WTC11 (cell line): ENCODE measurements at regions not wholly inside any gene's neighbourhood (a gene's known extent, or its start where the extent isn't known, plus 50 kb on each side); places are given as distances from the start of the nearest gene placed in this dataset.

Experiments used
- ATAC-seq: fragments of 200-7000 bp; cut with Tn5 transposase; 2 replicates; pipeline ENCODE4 v1.10.0; 2021; ENCODE audit warnings: mild to moderate bottlenecking, moderate library complexity
- CTCF ChIA-PET: fragments of 300-600 bp; sonication (Branson Sonifier 250); formaldehyde crosslinking; loops from one replicate; lab custom pipeline; 2021; ENCODE audit warnings: antibody characterized with exemption; lab: Charles Lee
- POLR2A ChIA-PET: fragments of 350-600 bp; sonication (Branson Sonifier 250); formaldehyde crosslinking; loops from one replicate; lab custom pipeline; 2021; ENCODE audit warnings: antibody characterized with exemption; lab: Charles Lee
- DNase-seq: peaks from one replicate; pipeline ENCODE4 v3.0.0; 2021; ENCODE audit warnings: low spot score
- H3K27ac Mint-ChIP-seq: 2 replicates; pipeline ENCODE4 v1.8.0; 2021; ENCODE audit warnings: mixed read lengths
- H3K27me3 Mint-ChIP-seq: 2 replicates; pipeline ENCODE4 v1.8.0; 2021; ENCODE audit warnings: low read depth, mild to moderate bottlenecking, moderate library complexity, mixed read lengths
- H3K36me3 Mint-ChIP-seq: 2 replicates; pipeline ENCODE4 v1.8.0; 2021; ENCODE audit warnings: mixed read lengths
- H3K4me1 Mint-ChIP-seq: 2 replicates; pipeline ENCODE4 v1.8.0; 2022; ENCODE audit warnings: mixed read lengths
- H3K4me3 Mint-ChIP-seq: 2 replicates; pipeline ENCODE4 v1.8.0; 2021; ENCODE audit warnings: mild to moderate bottlenecking, moderate library complexity, mixed read lengths
- H3K9me3 Mint-ChIP-seq: 2 replicates; pipeline ENCODE4 v1.8.0; 2021; ENCODE audit warnings: mixed read lengths
- CBFB ChIP-seq: sonication (generic); formaldehyde crosslinking; IDR thresholded peaks from 2 replicates; pipeline ENCODE4 v1.8.1; 2022; ENCODE audit warnings: mild to moderate bottlenecking, low read depth, missing genetic modification reagents
- ELF4 ChIP-seq: sonication (generic); formaldehyde crosslinking; IDR thresholded peaks from 2 replicates; pipeline ENCODE4 v1.8.1; 2022; ENCODE audit warnings: low read depth, mild to moderate bottlenecking, moderate library complexity, missing genetic modification reagents
- ESRRA ChIP-seq: sonication (generic); formaldehyde crosslinking; IDR thresholded peaks from 2 replicates; pipeline ENCODE4 v1.8.1; 2022; ENCODE audit warnings: mild to moderate bottlenecking, missing genetic modification reagents, borderline replicate concordance
- FOXK1 ChIP-seq: sonication (generic); formaldehyde crosslinking; IDR thresholded peaks from 2 replicates; pipeline ENCODE4 v1.8.0; 2022; ENCODE audit warnings: mild to moderate bottlenecking, moderate library complexity, missing genetic modification reagents
- KAT7 ChIP-seq: sonication (generic); formaldehyde crosslinking; IDR thresholded peaks from 2 replicates; pipeline ENCODE4 v1.8.1; 2023; ENCODE audit warnings: missing genetic modification reagents, mild to moderate bottlenecking, borderline replicate concordance
- MAX ChIP-seq: sonication (generic); formaldehyde crosslinking; IDR thresholded peaks from 2 replicates; pipeline ENCODE4 v1.8.0; 2022; ENCODE audit warnings: mild to moderate bottlenecking, missing genetic modification reagents
- NFATC4 ChIP-seq: fragments of 250-450 bp; sonication (Bioruptor Pico); IDR thresholded peaks from 2 replicates; pipeline ENCODE4 v1.9.0; 2021; ENCODE audit warnings: mild to moderate bottlenecking
- OVOL2 ChIP-seq: fragments of 250-450 bp; sonication (Bioruptor Pico); IDR thresholded peaks from 2 replicates; pipeline ENCODE4 v1.9.0; 2021; ENCODE audit warnings: mild to moderate bottlenecking, borderline replicate concordance
- PREB ChIP-seq: sonication (generic); formaldehyde crosslinking; IDR thresholded peaks from 2 replicates; pipeline ENCODE4 v1.8.1; 2022; ENCODE audit warnings: mild to moderate bottlenecking, missing genetic modification reagents, moderate library complexity, borderline replicate concordance
- PRRX2 ChIP-seq: fragments of 250-450 bp; sonication (Bioruptor Pico); IDR thresholded peaks from 2 replicates; pipeline ENCODE4 v1.8.0; 2021; ENCODE audit warnings: mild to moderate bottlenecking
- STAT6 ChIP-seq: sonication (generic); formaldehyde crosslinking; conservative IDR thresholded peaks from 2 replicates; pipeline ENCODE4 v1.8.1; 2023; ENCODE audit warnings: mild to moderate bottlenecking, low read depth, missing genetic modification reagents, moderate library complexity
- USF2 ChIP-seq: sonication (generic); formaldehyde crosslinking; IDR thresholded peaks from 2 replicates; pipeline ENCODE4 v1.8.1; 2023; ENCODE audit warnings: mild to moderate bottlenecking, missing genetic modification reagents, moderate library complexity
- ZNF281 ChIP-seq: sonication (generic); formaldehyde crosslinking; IDR thresholded peaks from 2 replicates; pipeline ENCODE4 v1.8.0; 2023; ENCODE audit warnings: mild to moderate bottlenecking, missing genetic modification reagents
- ZNF396 ChIP-seq: fragments of 250-450 bp; sonication (Bioruptor Pico); IDR thresholded peaks from 2 replicates; pipeline ENCODE4 v1.8.0; 2021; ENCODE audit warnings: mild to moderate bottlenecking, moderate library complexity, borderline replicate concordance
- TF ChIP-seq, protein P1 (sequence below): fragments of 250-450 bp; sonication (Bioruptor Pico); IDR thresholded peaks from 2 replicates; pipeline ENCODE4 v1.8.0; 2021; ENCODE audit warnings: mild to moderate bottlenecking
- TF ChIP-seq, protein P2 (sequence below): sonication (generic); formaldehyde crosslinking; IDR thresholded peaks from 2 replicates; pipeline ENCODE4 v1.8.0; 2022; ENCODE audit warnings: mild to moderate bottlenecking, missing genetic modification reagents
- TF ChIP-seq, protein P3 (sequence below): fragments of 250-450 bp; sonication (Bioruptor Pico); IDR thresholded peaks from 2 replicates; pipeline ENCODE4 v1.9.0; 2021; ENCODE audit warnings: mild to moderate bottlenecking, borderline replicate concordance
- TF ChIP-seq, protein P4 (sequence below): sonication (generic); formaldehyde crosslinking; IDR thresholded peaks from 2 replicates; pipeline ENCODE4 v1.8.1; 2023; ENCODE audit warnings: mild to moderate bottlenecking, missing genetic modification reagents

GRCh38 chr7:108697254-108697653 lies 127.6 kb downstream of the DNAJB9 start:
- Mint-ChIP-seq H3K4me1 (peaks cover 4% of the 10 kb centered on the region), H3K27me3 (no peaks in the 10 kb centered on the region), H3K9me3 (no peaks in the 10 kb centered on the region), H3K4me3 (no peak overlapping the region), H3K27ac (no peak overlapping the region), H3K36me3 (no peaks in the 10 kb centered on the region)
- ATAC-seq = no peak
- no peak for TF ChIP-seq FOXK1
- TF ChIP-seq CBFB = no peak
- TF ChIP-seq ZNF396 (CRISPR knock-in tag) = no peak
- no peak for TF ChIP-seq KAT7
- TF ChIP-seq PREB (CRISPR knock-in tag) = no peak
- no peak for TF ChIP-seq NFATC4 (CRISPR knock-in tag)
- POLR2A ChIA-PET = no interaction called here
- DNase-seq = no peak
- CTCF ChIA-PET = no interaction called here

GRCh38 chr7:108711611-108712010 lies 141.9 kb downstream of the DNAJB9 start:
- Mint-ChIP-seq H3K4me1 (peaks cover 4% of the 10 kb centered on the region), H3K27me3 (no peaks in the 10 kb centered on the region), H3K27ac (no peak overlapping the region), H3K36me3 (no peaks in the 10 kb centered on the region), H3K4me3 (no peak overlapping the region), H3K9me3 (peaks cover 9% of the 10 kb centered on the region; the same call in 1 of the 2 replicates)
- CTCF ChIA-PET = interaction anchor here (1.2 kb wide), 1 partner anchor 51 kb away, joined by 3 read pairs; no protein-coding TSS in a partner anchor
- DNase-seq = no peak
- POLR2A ChIA-PET = no interaction called here
- ATAC-seq = peak; percentile 43; the same call in 1 of the 2 replicates
- TF ChIP-seq, protein P1, sequence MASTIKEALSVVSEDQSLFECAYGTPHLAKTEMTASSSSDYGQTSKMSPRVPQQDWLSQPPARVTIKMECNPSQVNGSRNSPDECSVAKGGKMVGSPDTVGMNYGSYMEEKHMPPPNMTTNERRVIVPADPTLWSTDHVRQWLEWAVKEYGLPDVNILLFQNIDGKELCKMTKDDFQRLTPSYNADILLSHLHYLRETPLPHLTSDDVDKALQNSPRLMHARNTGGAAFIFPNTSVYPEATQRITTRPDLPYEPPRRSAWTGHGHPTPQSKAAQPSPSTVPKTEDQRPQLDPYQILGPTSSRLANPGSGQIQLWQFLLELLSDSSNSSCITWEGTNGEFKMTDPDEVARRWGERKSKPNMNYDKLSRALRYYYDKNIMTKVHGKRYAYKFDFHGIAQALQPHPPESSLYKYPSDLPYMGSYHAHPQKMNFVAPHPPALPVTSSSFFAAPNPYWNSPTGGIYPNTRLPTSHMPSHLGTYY = no peak
- TF ChIP-seq, protein P2, sequence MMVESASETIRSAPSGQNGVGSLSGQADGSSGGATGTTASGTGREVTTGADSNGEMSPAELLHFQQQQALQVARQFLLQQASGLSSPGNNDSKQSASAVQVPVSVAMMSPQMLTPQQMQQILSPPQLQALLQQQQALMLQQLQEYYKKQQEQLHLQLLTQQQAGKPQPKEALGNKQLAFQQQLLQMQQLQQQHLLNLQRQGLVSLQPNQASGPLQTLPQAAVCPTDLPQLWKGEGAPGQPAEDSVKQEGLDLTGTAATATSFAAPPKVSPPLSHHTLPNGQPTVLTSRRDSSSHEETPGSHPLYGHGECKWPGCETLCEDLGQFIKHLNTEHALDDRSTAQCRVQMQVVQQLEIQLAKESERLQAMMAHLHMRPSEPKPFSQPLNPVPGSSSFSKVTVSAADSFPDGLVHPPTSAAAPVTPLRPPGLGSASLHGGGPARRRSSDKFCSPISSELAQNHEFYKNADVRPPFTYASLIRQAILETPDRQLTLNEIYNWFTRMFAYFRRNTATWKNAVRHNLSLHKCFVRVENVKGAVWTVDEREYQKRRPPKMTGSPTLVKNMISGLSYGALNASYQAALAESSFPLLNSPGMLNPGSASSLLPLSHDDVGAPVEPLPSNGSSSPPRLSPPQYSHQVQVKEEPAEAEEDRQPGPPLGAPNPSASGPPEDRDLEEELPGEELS (CRISPR knock-in tag) = no peak
- no peak for TF ChIP-seq USF2 (CRISPR knock-in tag)
- no peak for TF ChIP-seq ESRRA (CRISPR knock-in tag)
- TF ChIP-seq MAX = no peak
- no peak for TF ChIP-seq ZNF281 (CRISPR knock-in tag)
- TF ChIP-seq, protein P3, sequence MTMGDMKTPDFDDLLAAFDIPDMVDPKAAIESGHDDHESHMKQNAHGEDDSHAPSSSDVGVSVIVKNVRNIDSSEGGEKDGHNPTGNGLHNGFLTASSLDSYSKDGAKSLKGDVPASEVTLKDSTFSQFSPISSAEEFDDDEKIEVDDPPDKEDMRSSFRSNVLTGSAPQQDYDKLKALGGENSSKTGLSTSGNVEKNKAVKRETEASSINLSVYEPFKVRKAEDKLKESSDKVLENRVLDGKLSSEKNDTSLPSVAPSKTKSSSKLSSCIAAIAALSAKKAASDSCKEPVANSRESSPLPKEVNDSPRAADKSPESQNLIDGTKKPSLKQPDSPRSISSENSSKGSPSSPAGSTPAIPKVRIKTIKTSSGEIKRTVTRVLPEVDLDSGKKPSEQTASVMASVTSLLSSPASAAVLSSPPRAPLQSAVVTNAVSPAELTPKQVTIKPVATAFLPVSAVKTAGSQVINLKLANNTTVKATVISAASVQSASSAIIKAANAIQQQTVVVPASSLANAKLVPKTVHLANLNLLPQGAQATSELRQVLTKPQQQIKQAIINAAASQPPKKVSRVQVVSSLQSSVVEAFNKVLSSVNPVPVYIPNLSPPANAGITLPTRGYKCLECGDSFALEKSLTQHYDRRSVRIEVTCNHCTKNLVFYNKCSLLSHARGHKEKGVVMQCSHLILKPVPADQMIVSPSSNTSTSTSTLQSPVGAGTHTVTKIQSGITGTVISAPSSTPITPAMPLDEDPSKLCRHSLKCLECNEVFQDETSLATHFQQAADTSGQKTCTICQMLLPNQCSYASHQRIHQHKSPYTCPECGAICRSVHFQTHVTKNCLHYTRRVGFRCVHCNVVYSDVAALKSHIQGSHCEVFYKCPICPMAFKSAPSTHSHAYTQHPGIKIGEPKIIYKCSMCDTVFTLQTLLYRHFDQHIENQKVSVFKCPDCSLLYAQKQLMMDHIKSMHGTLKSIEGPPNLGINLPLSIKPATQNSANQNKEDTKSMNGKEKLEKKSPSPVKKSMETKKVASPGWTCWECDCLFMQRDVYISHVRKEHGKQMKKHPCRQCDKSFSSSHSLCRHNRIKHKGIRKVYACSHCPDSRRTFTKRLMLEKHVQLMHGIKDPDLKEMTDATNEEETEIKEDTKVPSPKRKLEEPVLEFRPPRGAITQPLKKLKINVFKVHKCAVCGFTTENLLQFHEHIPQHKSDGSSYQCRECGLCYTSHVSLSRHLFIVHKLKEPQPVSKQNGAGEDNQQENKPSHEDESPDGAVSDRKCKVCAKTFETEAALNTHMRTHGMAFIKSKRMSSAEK (CRISPR knock-in tag) = no peak
- no peak for TF ChIP-seq STAT6
- TF ChIP-seq OVOL2 (CRISPR knock-in tag) = no peak
- TF ChIP-seq, protein P4, sequence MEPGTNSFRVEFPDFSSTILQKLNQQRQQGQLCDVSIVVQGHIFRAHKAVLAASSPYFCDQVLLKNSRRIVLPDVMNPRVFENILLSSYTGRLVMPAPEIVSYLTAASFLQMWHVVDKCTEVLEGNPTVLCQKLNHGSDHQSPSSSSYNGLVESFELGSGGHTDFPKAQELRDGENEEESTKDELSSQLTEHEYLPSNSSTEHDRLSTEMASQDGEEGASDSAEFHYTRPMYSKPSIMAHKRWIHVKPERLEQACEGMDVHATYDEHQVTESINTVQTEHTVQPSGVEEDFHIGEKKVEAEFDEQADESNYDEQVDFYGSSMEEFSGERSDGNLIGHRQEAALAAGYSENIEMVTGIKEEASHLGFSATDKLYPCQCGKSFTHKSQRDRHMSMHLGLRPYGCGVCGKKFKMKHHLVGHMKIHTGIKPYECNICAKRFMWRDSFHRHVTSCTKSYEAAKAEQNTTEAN (CRISPR knock-in tag) = no peak
- TF ChIP-seq PRRX2 (CRISPR knock-in tag) = no peak
- TF ChIP-seq ELF4 (CRISPR knock-in tag) = no peak
